IPS DF 4.7 (cell line): ENCODE measurements at regions not wholly inside any gene's neighbourhood (a gene's known extent, or its start where the extent isn't known, plus 50 kb on each side); places are given as distances from the start of the nearest gene placed in this dataset.
"Not testable (repeated sequence)": the region's sequence is repeated elsewhere in the genome, so short reads cannot be mapped to it uniquely, and the experiment has no call there.

ENCODE experiments used
- DNase-seq: peaks from one replicate; pipeline ENCODE4 v3.0.0-alpha.2; 2013; ENCODE audit warnings: low spot score; ENCODE audit errors: extremely low read depth

DNA sequence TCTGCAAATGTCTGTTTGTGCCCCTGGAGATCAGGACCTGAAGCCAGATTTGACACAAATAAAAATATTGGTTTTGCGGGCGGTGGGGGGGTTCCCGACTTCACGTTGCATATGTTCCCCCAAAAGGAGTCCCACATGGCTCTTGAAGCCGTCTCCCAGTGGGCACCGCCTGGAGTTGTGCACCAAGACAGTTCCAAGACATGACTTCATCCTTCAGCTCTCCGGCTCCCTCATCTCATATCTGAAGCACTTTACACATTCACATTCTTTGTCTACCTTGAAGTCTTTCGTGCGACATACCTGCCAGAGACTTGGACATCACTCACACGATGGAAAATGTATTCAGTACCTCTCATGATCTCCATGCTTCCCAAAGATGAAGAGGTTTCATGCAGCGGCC lies 362.8 kb upstream of the FOXK1 start:
- no peak for DNase-seq

GRCh38 chr7:4325732-4326131 lies 356.4 kb upstream of the FOXK1 start:
- no peak for DNase-seq

GRCh38 chr7:4331711-4332110 lies 350.4 kb upstream of the FOXK1 start:
- DNase-seq: no peak

DNA sequence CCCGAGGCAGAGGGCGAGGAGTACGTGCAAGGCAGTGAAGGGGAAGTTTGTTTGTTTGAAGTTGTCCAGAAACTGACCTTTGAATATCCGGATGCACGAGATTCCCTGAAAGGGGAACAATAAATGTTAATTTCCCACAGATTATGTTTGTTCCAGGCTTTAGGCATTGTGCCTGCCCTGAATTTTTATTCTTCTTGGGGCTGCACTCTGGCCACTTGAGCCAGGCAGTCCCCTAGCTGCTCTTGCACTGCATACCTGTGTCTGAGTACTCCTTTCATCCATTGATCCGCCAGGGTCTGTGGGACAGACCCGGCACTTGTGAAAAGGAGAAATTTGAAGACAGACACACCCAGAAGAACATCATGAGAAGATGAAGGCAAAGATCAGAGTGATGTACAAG lies 343.5 kb upstream of the FOXK1 start:
- no peak for DNase-seq

- no peak for DNase-seq
Measured at GRCh38 chr7:4343272-4344247, 338.5 kb upstream of the FOXK1 start.

DNA sequence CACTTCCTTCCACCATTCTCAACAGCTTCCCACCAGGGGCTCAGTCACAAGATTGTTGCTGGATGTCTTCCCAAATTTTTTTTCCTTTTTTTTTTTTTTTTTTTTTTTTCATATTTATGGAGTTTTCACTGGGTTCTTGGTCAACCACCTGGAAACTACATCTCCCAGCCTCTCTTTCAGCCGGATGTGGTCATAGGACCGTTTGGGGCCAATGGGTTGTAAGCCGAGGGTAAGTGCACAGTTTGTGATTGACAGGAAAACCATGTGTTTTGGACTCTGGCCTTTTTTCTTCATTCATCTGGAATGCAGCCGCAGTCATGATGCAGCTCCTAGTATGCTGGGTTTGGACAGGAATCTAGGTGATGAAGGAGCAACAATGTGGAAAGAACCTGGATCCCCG lies 337.1 kb upstream of the FOXK1 start:
- DNase-seq: no peak

- DNase-seq: no peak
Measured at GRCh38 chr7:4352069-4352468, 330.0 kb upstream of the FOXK1 start.

DNA sequence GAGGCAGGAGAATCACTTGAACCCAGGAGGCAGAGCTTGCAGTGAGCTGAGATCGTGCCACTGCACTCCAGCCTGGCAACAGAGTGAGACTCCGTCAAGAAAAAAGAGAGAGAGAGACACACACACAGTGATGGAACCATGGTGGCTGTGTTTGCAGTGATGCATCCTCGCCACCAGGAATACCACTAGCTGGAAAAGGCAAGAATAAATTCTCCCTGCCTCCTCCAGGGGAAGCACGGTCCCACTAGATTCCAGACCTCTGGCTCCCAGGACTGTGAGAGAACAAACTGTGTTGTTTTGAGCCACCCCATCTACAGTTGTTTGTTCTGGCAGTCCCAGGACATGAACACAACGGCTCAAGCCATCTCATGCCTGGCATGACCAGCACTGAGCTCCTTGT lies 320.3 kb upstream of the FOXK1 start:
- no peak for DNase-seq

GRCh38 chr7:4383584-4383983 lies 298.5 kb upstream of the FOXK1 start:
- no peak for DNase-seq

DNA sequence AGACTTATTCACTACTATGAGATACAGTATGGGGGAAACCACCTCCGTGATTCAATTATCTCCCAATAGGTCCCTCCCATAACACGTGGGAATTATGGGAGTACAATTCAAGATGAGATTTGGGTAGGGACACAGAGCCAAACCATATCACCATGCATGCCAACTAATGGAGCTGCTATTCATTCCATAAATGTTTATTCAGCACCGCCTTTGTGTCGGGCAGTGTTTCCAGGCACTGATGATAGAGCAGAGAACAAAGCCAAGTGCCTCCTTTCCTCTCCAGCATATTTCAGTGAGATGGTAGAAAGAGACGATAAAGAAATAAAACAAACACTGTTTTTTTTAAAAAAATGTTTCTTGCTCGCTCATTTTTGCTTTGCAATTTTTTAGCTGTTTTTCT lies 295.9 kb upstream of the FOXK1 start:
- no peak for DNase-seq

DNA sequence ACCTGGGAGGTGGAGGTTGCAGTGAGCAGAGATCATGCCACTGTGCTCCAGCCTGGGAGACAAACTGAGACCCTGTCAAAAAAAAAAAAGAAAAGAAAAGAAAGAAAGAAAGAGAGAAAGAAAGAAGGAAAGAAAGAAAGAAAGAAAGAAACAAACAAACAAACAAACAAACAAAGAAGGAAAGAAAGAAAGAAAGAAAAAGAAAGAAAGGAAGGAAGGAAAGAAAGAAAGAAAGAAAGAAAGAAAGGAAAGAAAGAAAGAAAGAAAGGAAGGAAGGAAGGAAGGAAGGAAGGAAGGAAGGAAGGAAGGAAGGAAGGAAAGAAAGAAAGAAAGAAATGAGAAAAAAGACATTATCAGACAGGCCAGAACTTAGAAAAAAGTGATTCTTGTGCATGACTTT lies 291.0 kb upstream of the FOXK1 start:
- not testable (repeated sequence) for DNase-seq

- DNase-seq: no peak
Measured at GRCh38 chr7:4394736-4395135, 287.4 kb upstream of the FOXK1 start.

DNA sequence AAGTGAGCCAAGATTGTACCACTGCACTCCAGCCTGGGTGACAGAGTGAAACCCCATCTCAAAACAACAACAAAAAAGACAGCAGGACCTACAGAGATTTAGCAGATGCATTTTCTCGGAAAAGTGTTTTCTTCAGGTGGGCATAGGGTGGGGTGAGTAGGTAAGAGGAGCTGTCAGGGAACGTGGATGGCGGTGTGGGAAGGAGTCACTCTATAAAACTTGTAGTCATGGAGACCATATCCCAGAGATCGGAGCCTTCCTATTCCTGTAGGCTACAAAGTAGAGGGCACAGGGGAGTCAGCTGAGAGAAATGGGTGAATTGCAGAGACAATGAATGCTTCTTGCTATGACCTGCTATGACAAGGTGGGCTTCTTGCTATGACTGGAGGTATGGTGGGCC lies 283.0 kb upstream of the FOXK1 start:
- no peak for DNase-seq

DNA sequence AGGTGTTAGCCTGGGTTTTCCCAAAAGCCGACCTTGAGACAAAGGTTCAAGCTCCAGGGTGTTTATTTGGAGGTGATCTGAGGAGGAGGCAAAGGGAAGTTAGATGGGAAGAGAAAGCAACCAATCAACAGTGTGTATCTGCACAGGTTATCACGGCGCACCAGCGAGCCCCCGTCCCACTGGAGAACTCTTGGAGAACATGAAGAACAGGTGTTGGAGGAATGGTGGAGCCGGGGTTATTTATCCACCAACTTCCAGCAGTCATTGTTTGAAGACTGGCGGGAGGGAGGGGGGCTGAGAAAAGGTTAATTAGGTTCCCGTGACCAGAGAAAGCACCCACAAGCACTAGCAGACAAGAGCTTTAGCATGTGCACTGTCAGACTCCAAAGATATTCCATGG lies 282.5 kb upstream of the FOXK1 start:
- DNase-seq: no peak

DNA sequence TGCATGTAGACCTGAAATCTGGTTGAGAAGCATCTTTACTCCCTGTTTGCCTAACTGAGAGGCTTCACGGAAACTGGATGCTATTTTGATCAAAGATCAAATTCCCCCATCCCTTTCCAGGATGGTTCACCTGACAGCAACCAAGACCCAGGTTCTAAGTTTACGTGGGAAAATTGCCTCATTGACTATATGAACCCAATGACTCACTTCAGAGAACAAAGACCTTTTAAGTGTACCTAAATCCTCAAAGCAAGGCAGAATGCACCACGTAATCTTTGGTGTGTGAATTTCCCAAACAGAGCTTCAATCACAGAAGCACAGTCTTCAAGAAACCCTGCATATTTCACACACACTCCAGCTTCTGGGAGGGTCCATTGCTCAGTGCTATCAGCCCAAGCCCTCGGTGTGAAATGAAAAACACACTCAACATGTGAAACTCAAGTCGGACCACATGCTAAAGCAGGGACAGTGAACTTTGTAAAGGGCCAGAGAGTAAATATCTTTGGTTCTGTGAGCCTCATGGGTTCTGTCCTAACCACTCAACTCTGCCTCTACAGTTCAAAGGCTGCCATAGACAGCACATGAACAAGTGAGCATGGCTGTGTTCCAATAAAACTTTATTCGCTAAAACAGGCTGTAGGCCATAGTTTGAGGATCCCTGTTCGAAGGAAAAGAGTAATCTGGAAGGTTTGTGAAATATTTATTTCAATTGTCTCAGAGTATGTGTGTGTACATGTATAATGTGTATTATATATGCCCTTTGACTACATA lies 275.6 kb upstream of the FOXK1 start:
- no peak for DNase-seq

- DNase-seq: no peak
Measured at GRCh38 chr7:4409946-4410345, 272.1 kb upstream of the FOXK1 start.

DNA sequence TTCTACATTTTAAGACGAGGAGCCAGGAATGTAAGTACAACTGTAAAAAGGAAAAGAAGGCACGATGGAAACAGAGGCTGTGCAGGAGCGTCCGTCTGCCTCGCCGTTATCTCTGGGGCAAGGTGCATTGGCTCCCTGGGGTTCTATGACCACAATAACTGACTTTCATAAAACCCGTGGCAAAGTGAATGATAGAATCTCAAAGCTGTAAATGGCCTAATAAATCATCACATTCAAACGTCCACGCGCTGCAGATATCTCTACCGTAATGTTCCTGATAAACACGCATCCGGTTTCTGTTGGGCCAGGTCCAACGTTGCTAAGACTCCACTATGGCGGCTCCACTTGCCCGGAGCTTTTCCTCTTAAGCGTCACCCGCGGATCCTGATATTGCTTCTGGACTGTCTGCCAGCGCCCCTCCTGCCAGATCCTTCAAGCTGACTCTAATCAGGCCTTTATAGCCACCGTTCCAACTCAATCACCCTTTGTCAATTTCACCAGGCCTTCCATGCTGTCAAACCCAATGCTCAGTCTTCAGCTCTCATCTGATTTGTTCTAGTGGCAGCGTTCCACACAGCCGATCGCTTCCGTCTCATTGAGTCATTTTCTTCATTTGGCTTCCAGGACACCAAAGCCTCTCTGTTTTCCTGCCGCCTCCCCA lies 265.6 kb upstream of the FOXK1 start:
- DNase-seq: no peak

- no peak for DNase-seq
Measured at GRCh38 chr7:4428526-4428925, 253.6 kb upstream of the FOXK1 start.

- DNase-seq: no peak
Measured at GRCh38 chr7:4430227-4430626, 251.9 kb upstream of the FOXK1 start.

GRCh38 chr7:4434306-4434705 lies 247.8 kb upstream of the FOXK1 start:
- DNase-seq: no peak

DNA sequence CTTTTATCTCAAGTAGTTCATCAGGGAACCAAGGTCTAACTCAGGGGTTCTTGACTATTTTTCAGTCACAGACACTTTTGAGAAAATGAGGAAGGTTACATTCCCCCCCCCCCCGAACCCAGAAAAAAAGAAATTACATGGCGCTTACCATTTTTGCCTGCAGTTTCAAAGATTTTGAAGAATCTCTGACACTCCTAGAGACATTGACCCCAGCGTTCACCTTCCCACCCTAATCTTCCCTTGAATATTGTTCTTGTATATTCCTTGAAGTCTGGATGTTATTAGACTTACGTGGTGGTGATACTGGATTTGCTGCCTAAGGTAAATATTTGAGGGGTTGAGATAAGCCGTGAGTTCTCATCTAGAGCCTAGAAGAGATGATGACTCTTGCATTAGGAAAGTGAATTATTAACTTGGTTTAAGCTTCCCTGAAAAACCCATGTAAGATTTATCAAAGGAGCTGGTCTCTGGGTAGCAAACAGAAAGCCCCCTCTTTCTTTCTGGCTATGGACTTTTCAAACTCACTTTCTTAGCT lies 245.7 kb upstream of the FOXK1 start:
- no peak for DNase-seq

- DNase-seq: no peak
Measured at GRCh38 chr7:4436936-4437335, 245.2 kb upstream of the FOXK1 start.
